Stromal cell of bone marrow (primary cell): ENCODE measurements at regions not wholly inside any gene's neighbourhood (a gene's known extent, or its start where the extent isn't known, plus 50 kb on each side); places are given as distances from the start of the nearest gene placed in this dataset.

Experiments used
- DNase-seq: peaks from one replicate; pipeline ENCODE4 v3.0.0-alpha.2; 2012; ENCODE audit warnings: low read depth

- DNase-seq, result no peak
Observed at GRCh38 chr14:97267509-97267908, 470.3 kb downstream of the VRK1 start.

- DNase-seq, result no peak
Observed at GRCh38 chr14:97268097-97268496, 470.9 kb downstream of the VRK1 start.

GRCh38 chr14:97270308-97270707 is 473.1 kb downstream of the VRK1 start:
- no peak for DNase-seq

GRCh38 chr14:97271451-97271960 is 474.3 kb downstream of the VRK1 start:
- no peak for DNase-seq

- no peak for DNase-seq
Observed at GRCh38 chr14:97273540-97273939, 476.4 kb downstream of the VRK1 start.

- no peak for DNase-seq
Observed at GRCh38 chr14:97274626-97275025, 477.4 kb downstream of the VRK1 start.

- no peak for DNase-seq
Observed at GRCh38 chr14:97275276-97275675, 478.1 kb downstream of the VRK1 start.

- no peak for DNase-seq
Observed at GRCh38 chr14:97276573-97276972, 479.4 kb downstream of the VRK1 start.

- no peak for DNase-seq
Observed at GRCh38 chr14:97277711-97278110, 480.5 kb downstream of the VRK1 start.

GRCh38 chr14:97280526-97280925 is 483.3 kb downstream of the VRK1 start:
- DNase-seq, result no peak

- no peak for DNase-seq
Observed at GRCh38 chr14:97281741-97282140, 484.6 kb downstream of the VRK1 start.

- DNase-seq, result no peak
Observed at GRCh38 chr14:97282210-97283004, 485.2 kb downstream of the VRK1 start.

- no peak for DNase-seq
Observed at GRCh38 chr14:97283005-97283403, 485.8 kb downstream of the VRK1 start.

- DNase-seq, result no peak
Observed at GRCh38 chr14:97283426-97283825, 486.2 kb downstream of the VRK1 start.

- DNase-seq, result no peak
Observed at GRCh38 chr14:97283841-97284240, 486.7 kb downstream of the VRK1 start.

GRCh38 chr14:97287956-97288355 is 490.8 kb downstream of the VRK1 start:
- DNase-seq, result no peak

GRCh38 chr14:97290065-97290464 is 492.9 kb downstream of the VRK1 start:
- no peak for DNase-seq

GRCh38 chr14:97290977-97291376 is 493.8 kb downstream of the VRK1 start:
- DNase-seq, result no peak

- no peak for DNase-seq
Observed at GRCh38 chr14:97293659-97294058, 496.5 kb downstream of the VRK1 start.

- no peak for DNase-seq
Observed at GRCh38 chr14:97295108-97295710, 498.0 kb downstream of the VRK1 start.

- DNase-seq, result no peak
Observed at GRCh38 chr14:97296176-97296575, 499.0 kb downstream of the VRK1 start.

GRCh38 chr14:97297100-97297499 is 499.9 kb downstream of the VRK1 start:
- DNase-seq, result no peak

GRCh38 chr14:97298331-97298730 is 501.1 kb downstream of the VRK1 start:
- DNase-seq, result no peak

GRCh38 chr14:97298736-97299135 is 501.6 kb downstream of the VRK1 start:
- DNase-seq, result no peak
